GM21360 (cell line): ENCODE measurements at regions not wholly inside any gene's neighbourhood (a gene's known extent, or its start where the extent isn't known, plus 50 kb on each side); places are given as distances from the start of the nearest gene placed in this dataset.
"Not testable (repeated sequence)": the region's sequence is repeated elsewhere in the genome, so short reads cannot be mapped to it uniquely, and the experiment has no call there.

Experiments used
- ATAC-seq: cut with Tn5 transposase; IDR thresholded peaks from one replicate; pipeline ENCODE4 v1.9.1; 2021; ENCODE audit warnings: mild to moderate bottlenecking, moderate library complexity; ENCODE audit not compliant: unreplicated experiment

- no peak for ATAC-seq
Observed at GRCh38 chr13:73653688-73654087, 480.5 kb downstream of the KLF12 start.

DNA sequence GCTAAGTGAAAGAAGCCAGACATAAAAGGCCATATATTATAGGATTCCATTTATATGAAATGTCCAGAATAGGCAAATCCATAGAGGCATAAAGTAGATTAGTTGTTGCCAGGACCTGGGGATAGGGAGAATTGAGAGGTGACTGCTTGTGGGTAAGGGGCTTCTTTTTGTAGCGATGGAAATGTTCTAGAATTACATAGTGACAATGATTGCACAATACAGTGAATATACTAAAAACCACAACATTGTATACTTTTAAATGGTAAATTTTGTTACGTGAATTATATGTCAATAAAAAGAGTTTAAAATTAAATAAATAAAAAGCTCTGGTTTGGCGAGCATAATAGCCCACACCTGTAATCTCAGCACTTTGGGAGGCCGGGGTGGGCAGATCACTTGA lies 486.8 kb downstream of the KLF12 start:
- no peak for ATAC-seq

- ATAC-seq = not testable (repeated sequence)
Observed at GRCh38 chr13:73640476-73641179, 493.6 kb downstream of the KLF12 start.

DNA sequence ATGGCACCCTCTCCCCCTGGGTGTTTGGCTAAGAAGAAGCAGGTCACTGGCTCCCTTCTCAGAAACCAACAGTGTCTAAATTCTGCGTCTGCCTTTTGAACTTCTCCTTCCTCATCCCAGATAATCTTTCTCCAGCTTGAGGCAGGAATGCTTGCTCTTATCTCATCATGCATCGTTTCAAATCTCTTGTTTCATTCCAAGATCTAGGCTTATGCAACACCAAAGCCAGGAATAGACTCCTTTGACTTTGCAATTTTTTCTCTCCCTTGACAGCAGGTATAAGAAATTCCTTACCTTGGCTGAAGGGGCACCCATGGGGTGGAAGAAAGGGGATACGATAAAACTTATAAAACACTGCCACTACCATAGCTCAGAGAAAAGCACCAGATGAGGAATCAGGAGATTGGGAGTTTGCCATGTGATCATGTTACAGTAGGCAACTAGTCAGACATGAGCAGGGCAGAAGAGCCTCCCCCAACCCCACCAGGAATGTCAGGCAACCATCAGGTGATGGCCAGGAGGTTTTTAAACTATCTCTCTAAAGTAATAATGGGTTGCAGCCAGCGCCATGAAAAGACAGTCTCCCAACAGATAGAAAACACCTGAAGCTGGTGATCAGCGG lies 498.9 kb downstream of the KLF12 start:
- no peak for ATAC-seq

DNA sequence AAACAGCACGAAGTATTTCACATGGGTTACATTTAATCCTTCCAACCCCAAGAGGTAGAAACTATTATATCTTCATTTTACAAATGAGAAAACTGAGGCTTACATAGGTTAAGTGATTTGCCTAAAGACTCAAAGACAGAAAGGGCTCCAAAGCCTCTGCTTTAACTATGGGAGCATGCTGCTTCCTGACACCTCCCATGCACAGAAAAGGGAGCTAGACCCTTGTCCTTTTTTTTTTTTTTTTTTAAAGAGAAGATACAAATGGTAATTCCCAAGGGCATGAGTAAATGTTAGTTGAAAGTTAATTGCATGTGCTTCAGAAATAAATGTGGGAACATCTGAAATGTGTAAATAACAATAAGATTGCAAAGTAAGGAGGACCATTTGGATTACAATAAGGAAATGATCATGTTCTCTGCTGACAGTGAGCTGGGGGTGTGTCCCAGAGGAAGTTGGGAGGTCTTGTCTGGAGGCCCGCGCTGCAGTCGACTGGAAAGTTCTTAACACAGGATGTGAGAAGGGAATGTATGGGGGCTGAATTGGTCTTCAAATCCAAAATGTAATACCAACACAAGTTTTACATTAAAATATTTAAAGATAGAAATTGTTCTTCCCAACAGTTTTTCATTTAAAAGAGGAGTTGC lies 500.3 kb downstream of the KLF12 start:
- ATAC-seq = no peak

DNA sequence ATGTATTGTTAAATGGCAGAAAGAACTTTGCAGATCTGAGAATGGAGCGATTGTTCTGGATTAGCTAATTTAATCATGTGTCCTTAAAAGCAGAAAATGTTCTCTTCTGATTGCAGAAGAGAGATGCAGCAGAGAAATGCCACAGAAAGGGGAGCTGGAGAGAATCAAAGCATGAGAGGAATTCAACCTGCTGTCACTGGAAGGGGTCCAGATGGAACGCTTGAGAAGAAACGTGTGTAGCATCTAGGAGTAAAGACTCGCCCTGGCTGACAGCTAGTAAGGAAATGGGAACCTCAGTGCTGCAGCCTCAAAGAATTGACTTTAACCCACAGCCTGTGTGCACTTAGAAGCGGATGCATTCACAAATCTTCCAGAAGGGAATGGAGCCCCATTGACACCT lies 502.8 kb downstream of the KLF12 start:
- ATAC-seq = no peak

- ATAC-seq = no peak
Observed at GRCh38 chr13:73625562-73626339, 508.5 kb downstream of the KLF12 start.

- ATAC-seq = no peak
Observed at GRCh38 chr13:73623281-73623680, 510.9 kb downstream of the KLF12 start.

- ATAC-seq = no peak
Observed at GRCh38 chr13:73622381-73622780, 511.8 kb downstream of the KLF12 start.

GRCh38 chr13:73618275-73618865 lies 515.8 kb downstream of the KLF12 start:
- no peak for ATAC-seq

DNA sequence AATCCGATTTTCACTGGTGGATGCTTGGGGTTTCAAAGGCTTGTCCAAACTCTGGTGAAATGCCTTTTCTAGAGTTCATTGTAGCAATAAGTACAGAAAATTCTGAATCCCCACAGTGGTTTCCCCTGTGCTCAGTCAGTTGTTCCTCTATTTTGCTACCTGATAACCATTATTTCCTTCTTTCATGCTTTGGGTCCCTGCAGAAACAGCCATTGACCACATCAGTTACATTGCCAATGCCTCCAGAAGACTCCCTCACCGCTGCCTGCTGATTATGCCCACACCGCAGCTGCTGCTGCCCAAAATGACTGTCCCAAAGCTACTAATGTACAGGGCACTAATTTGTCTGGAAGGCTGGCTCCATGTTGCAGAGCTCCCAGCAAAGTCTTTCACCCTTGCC lies 517.3 kb downstream of the KLF12 start:
- no peak for ATAC-seq

DNA sequence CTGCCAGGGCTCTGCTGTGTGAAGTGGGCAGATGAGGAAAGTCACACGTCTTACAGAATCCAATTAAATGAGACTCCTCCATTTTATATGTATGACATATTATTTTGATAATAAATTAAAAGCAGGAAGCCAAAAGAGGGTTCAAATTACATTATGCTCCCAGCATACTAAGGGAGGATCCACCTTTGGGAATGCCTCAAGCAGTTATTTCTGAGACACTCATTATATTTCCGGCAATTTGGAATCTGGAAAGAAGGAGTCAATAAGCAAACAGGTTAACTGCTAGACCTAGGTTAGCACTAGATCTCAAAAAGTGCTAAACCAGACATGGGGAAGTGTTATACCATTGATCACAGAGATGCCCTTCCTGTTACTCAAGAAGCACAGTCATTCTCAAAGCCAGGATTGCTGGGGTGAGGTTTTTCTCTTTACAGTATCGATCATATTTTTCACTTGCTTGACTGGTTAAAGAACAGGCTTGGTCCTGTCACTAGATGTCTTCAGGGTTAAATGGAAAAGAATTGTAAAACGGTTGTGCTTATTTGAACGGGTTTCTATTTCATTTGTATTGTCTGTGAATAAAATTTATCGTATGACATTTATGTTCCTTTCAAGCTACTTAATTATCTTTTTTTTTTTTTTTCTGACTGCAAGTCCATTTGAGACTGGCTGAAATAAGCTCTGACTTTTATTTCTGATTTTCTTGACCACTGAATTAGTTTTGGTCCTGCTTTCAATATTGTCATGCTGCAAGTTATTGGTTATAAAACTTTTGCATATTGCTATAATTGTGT lies 523.2 kb downstream of the KLF12 start:
- no peak for ATAC-seq

- ATAC-seq = no peak
Observed at GRCh38 chr13:73608711-73609485, 525.3 kb downstream of the KLF12 start.

DNA sequence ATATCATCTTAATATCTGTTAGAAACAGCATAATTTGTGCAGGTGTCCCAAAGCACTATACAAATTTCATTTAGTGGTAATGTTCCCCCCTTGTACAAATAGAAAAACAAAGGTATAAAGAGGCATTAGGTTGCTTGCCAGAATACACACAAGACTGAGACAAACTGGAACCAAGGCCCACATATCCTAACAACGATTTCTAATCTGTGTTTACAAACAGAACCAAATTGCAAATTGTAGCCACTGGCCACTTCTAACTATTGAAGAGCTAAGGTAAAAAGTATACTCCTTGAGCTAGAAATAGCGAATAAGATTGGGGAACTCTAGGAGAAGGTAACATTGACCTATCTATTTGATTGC lies 526.1 kb downstream of the KLF12 start:
- no peak for ATAC-seq

GRCh38 chr13:73607489-73608156 lies 526.6 kb downstream of the KLF12 start:
- no peak for ATAC-seq

DNA sequence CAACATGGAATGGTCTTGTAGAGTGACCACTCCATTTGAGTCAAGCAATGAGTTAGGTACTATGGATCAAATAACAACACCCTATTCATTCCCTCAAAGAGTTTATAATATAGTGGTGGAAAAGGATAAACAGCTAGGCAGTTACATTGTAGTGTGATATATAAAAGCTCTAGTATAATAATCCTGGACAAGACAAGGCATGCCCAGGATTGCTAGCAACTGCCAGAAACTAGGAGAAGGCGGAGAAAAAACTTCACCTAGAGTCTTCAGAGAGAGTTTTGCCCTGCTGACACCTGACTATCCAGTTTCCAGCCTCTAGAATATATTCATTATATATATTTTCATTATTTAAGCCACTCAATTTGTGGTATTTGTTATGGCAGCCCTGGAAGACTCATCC lies 530.6 kb downstream of the KLF12 start:
- ATAC-seq = no peak

GRCh38 chr13:73602295-73602694 lies 531.9 kb downstream of the KLF12 start:
- no peak for ATAC-seq

GRCh38 chr13:73601708-73602107 lies 532.5 kb downstream of the KLF12 start:
- no peak for ATAC-seq
